Fibroblast of pulmonary artery (primary cell): ENCODE measurements at regions not wholly inside any gene's neighbourhood (a gene's known extent, or its start where the extent isn't known, plus 50 kb on each side); places are given as distances from the start of the nearest gene placed in this dataset.

Experiments used
- DNase-seq: peaks from one replicate; pipeline ENCODE4 v3.0.0-alpha.2; 2010; ENCODE audit warnings: low read depth
- H3K4me3 ChIP-seq: replicated peaks from 2 replicates; pipeline ENCODE4 v1.5.1; 2011; ENCODE audit warnings: low read depth, mild to moderate bottlenecking, control low read depth, low read length, moderate library complexity
- TF ChIP-seq, protein P1 (sequence below): IDR thresholded peaks from 2 replicates; pipeline ENCODE4 v1.5.1; 2011; ENCODE audit warnings: mild to moderate bottlenecking, control low read depth, low read length, inconsistent platforms; ENCODE audit errors: missing control alignments

DNA sequence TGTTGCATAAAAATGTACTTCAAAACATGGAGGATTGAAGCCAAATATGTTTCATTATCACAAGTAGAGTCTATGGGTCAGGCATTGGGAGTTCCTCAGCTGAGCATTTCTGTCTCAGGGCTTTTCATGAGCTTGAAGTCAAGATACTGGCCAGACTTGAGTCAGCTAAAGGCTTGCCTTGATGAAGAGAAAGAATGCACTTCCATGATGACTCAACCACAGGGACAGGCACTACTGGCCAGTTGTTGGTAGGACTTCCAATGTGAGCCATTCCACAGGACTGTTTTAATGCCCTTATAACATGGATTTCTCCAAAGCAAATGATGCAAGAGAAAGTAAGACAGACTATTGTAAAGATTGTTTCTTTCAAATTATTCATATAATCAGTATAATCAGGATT lies 895.6 kb downstream of the RAB28 start:
- no peak overlapping the region for H3K4me3 ChIP-seq
- TF ChIP-seq, protein P1, sequence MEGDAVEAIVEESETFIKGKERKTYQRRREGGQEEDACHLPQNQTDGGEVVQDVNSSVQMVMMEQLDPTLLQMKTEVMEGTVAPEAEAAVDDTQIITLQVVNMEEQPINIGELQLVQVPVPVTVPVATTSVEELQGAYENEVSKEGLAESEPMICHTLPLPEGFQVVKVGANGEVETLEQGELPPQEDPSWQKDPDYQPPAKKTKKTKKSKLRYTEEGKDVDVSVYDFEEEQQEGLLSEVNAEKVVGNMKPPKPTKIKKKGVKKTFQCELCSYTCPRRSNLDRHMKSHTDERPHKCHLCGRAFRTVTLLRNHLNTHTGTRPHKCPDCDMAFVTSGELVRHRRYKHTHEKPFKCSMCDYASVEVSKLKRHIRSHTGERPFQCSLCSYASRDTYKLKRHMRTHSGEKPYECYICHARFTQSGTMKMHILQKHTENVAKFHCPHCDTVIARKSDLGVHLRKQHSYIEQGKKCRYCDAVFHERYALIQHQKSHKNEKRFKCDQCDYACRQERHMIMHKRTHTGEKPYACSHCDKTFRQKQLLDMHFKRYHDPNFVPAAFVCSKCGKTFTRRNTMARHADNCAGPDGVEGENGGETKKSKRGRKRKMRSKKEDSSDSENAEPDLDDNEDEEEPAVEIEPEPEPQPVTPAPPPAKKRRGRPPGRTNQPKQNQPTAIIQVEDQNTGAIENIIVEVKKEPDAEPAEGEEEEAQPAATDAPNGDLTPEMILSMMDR, result no peak
- DNase-seq, result peak; percentile 43

DNA sequence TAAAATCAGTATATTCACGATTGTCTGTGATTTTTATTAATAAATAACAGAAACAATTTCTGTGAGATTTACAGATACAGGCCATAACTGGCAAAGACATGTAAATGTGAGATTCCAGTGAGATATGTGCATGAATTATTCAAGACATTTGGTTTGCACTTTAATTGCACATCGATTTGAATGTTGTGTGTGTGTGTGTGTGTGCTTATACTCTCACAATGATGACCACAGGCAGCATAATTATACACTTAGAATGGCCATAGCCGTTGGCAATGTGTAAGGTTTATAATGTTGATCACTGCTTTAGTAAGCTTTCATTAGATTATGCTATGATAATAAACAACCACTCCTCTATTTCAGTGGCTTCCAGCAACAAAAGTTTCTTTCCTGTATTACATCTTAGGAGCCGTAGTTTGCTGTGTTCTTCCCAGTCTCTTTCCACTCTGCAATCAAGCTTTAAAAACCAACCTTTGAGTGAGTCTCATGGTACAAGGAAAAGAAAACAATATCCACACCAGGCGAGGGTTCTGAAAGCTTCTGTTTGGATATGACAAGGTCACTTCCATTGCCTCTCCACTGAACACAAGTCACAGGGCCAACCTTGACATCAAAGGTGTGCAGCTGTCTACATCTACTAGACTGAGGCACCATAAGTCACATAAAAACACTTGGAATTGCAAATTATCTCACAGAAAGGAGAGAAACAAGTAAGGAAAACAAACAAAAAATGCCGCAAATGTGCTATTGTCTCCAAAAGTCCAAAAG lies 897.7 kb downstream of the RAB28 start:
- TF ChIP-seq, protein P1, result no peak
- no peak for DNase-seq

DNA sequence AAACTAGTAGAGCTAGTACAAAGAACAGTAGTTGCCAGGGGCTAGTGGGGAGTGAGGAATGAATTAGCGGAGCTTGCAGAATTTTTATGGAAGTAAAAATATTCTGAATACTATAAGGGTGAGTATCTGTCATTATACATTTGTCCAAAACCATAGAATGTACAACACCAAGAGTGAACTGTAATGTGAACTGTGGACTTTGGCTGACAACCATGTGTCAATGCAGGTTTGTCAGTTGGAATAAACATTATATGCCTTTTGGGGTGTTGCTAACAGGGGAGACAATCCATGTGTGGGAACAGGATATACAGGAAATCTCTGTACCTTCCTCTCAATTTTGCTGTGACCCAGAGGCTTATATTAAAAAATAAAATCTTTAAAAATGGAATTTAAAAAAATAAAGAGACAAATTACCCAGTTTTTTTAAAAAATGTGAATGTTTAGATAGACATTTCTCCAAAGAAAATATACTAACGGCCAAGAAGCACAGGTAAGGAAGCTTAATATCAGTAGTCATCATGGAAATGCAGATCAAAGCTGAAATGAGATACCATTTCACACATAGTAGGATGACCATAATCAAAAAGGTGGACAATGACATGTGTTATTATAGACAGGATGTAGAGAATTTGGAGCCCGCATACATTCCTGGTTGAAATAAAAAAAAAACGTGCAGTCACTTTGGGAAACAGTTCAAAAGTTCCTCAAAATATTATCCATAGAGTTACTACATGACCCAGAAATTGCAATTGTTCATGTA lies 899.8 kb downstream of the RAB28 start:
- no peak for DNase-seq
- TF ChIP-seq, protein P1, result no peak
- H3K4me3 ChIP-seq, result no peak overlapping the region

More for the DNA sequence above, 897.7 kb downstream of the RAB28 start:
- H3K4me3 ChIP-seq, result no peak overlapping the region

DNA sequence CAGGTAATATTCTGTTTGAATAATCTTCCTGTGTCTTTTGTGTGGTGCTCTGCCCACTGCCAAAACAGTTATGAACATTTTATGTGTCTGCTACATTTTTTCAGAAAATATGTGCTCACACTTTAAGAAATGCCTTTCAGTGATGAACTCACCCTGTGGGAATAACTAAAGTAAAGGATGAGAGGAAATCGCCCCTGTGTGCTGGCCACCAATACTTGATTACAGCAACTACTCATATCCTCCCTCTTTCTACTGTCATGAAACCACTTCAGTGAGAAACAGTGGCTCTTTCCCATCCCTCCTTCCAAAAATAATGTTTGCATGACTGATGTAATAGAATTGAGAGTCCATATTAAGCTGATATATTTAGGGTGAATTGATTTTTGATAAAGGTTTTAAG lies 900.9 kb downstream of the RAB28 start:
- peak; percentile 75 for DNase-seq
- TF ChIP-seq, protein P1, result no peak
- no peak overlapping the region for H3K4me3 ChIP-seq

DNA sequence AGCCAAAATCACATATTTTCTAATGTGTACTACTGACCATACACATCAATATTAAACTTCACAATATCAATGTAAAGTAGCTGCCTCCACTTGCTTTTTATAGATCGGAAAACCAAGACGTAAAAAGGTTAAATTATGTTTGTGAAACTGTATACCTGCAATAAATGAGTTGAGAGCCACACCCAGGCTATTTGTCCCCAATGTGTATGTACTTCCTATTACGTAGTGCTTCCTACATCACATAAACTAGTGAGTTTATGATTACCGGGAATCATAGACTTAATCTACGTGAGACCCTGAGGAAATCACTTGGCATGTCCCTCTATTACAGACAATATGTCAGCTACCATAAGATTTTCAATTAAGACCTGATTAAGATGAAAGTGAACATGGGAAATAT lies 903.4 kb downstream of the RAB28 start:
- TF ChIP-seq, protein P1, result no peak
- DNase-seq, result no peak
- no peak overlapping the region for H3K4me3 ChIP-seq

DNA sequence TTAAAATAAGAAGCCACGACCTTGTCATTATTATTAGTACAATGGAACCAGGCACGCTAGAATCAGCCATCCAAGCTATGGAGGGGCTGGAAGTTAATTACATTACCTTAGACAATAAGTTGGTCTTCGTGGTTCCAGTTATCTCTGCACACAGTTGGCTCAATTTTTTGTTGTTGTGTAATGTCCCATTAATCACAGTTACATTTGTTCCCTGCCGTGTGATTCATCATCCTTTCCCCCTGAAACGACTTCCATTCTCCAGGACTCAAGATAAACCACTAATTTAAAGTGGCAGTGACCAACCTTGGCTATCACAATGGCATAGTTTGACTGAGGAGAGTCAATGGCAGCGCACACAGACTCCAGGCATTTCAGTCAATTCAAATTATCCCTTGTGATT lies 905.0 kb downstream of the RAB28 start:
- TF ChIP-seq, protein P1, result no peak
- H3K4me3 ChIP-seq, result no peak overlapping the region
- DNase-seq, result peak; percentile 87

DNA sequence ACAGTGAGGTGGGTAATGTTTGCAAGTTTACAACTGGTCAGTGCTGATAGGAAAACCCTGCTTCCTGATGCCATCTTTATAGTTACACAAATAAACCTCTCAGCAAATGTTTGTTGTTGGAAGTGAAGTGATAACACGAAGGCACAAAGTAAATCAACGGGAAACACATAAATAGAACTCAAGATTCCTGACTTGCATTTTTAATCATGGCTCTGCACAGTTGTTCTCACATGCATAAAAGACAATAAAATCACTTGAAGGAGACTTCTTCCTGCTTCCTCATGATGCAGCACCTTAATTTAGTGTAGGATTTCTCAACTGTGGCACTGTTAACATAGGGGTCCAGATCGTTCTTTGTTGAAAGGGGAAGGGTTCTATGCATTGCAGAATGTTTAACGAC lies 907.7 kb downstream of the RAB28 start:
- no peak overlapping the region for H3K4me3 ChIP-seq
- TF ChIP-seq, protein P1, result no peak

More for the DNA sequence above, 907.7 kb downstream of the RAB28 start:
- no peak for DNase-seq
